ENCODE measurements at regions not wholly inside any gene's neighbourhood (a gene's known extent, or its start where the extent isn't known, plus 50 kb on each side); places are given as distances from the start of the nearest gene placed in this dataset.

- TF ChIP-seq ZNF513 (CRISPR knock-in tag; conservative IDR thresholded peaks at IDR 0.05) (no peak), HDAC1 (CRISPR knock-in tag; IDR thresholded peaks at IDR 0.05) (no peak), ZNF639 (CRISPR knock-in tag; conservative IDR thresholded peaks at IDR 0.05) (no peak)
Observed at GRCh38 chr22:49678842-49679170, 148.9 kb downstream of the BRD1 start.

Data from HepG2 (cell line).